ENCODE measurements at regions not wholly inside any gene's neighbourhood (a gene's known extent, or its start where the extent isn't known, plus 50 kb on each side); places are given as distances from the start of the nearest gene placed in this dataset.
"Not testable (repeated sequence)": the region's sequence is repeated elsewhere in the genome, so short reads cannot be mapped to it uniquely, and the experiment has no call there.

DNA sequence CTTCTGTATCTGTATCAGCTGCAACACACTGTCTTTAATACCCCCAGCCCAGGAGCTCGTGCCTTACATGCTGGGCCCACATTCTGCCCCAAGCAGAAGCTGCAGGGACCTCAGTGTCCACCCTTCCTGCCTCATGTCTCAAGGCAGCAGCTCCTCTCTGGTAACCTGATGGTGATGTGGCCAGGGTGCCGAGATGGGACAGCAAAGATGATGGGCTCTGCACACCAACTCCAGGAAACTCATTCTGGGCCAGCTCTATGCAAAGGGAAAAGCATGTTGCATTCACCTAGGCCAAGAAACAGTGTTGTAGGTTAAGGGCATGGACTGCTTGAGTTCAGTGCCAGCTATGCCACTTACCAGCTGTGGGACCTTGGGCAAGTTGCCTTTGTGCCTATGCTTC is 79.5 kb upstream of the PRR23C start:
- Histone ChIP-seq H3K27ac (ENCODE audit: low read depth in 2 of 2, low read length in 2 of 2) (no peak overlapping the region), H3K9me3 (ENCODE audit: control insufficient read depth in 2 of 3, insufficient read depth in 1 of 3, low read length in 3 of 3) (no peaks in the 10 kb centered on the region), H3K4me1 (ENCODE audit: control insufficient read depth in 2 of 3, insufficient read depth in 2 of 3, low read depth in 1 of 3, low read length in 3 of 3) (peaks cover 0 to 3% (median 0%) of the 10 kb centered on the region in 3 donors), H3K4me3 (ENCODE audit: low read length in 3 of 3) (no peak overlapping the region), H3K36me3 (ENCODE audit: control insufficient read depth in 2 of 3, insufficient read depth in 3 of 3, low read length in 3 of 3) (no peaks in the 10 kb centered on the region), H3K27me3 (ENCODE audit: control insufficient read depth, insufficient read depth, low read length) (no peaks in the 10 kb centered on the region), H3K9ac (ENCODE audit: low read length in 3 of 3) (no peak overlapping the region)
- FAIRE-seq (no peak), DNase-seq (peak in 3 of 5 donors; percentile 2 to 14 (median 9))
- intact Hi-C loops (cut with DNase I) = no loop called here
- TF ChIP-seq, protein P1, sequence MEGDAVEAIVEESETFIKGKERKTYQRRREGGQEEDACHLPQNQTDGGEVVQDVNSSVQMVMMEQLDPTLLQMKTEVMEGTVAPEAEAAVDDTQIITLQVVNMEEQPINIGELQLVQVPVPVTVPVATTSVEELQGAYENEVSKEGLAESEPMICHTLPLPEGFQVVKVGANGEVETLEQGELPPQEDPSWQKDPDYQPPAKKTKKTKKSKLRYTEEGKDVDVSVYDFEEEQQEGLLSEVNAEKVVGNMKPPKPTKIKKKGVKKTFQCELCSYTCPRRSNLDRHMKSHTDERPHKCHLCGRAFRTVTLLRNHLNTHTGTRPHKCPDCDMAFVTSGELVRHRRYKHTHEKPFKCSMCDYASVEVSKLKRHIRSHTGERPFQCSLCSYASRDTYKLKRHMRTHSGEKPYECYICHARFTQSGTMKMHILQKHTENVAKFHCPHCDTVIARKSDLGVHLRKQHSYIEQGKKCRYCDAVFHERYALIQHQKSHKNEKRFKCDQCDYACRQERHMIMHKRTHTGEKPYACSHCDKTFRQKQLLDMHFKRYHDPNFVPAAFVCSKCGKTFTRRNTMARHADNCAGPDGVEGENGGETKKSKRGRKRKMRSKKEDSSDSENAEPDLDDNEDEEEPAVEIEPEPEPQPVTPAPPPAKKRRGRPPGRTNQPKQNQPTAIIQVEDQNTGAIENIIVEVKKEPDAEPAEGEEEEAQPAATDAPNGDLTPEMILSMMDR (IDR thresholded peaks at IDR 0.05; ENCODE audit: borderline replicate concordance, extremely low read depth, insufficient read depth) = no peak

DNA sequence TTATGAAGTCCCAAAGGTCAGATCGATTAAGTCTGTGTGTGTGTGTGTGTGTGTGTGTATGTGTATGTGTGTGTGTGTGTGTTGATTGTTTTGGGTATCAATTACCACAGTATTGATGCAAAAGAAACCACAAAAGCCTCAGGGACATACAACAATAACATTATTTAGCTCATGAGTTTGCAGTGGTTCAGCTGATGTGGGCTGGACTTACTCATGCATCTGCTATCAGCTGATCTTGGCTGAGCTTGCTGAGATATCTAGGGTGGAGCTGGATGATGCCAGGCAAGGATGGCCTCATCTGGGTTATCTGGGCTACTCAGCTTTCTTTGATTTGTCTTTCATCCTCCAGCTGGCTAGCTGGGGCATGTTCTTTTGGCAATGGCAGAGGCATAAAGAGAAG is 82.4 kb upstream of the PRR23C start:
- no peak for FAIRE-seq
- intact Hi-C loops (cut with DNase I) = no loop called here

DNA sequence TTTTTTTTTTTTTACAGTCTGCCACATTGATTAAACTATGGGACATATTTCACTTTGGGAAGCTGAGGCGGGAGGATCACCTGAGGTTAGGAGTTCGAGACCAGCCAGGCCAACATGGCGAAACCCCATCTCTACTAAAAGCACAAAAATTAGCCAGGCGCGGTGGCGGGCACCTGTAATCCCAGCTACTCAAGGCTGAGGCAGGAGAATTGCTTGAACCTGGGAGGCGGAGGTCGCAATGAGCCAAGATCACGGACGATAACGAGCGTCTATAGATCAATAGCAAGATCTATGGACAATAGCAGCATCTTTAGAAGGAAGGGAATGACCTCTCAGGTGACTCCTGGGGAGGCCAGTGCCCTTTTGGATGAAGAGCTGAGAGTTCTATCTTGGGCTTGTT is 82.9 kb upstream of the PRR23C start:
- not testable (repeated sequence) for FAIRE-seq

More for the DNA sequence above, 82.4 kb upstream of the PRR23C start:
- Histone ChIP-seq H3K4me3 (ENCODE audit: low read length in 3 of 3) (no peak overlapping the region), H3K4me1 (ENCODE audit: control insufficient read depth in 2 of 3, insufficient read depth in 2 of 3, low read depth in 1 of 3, low read length in 3 of 3) (no peaks in the 10 kb centered on the region), H3K9ac (ENCODE audit: low read length in 3 of 3) (no peak overlapping the region), H3K36me3 (ENCODE audit: control insufficient read depth in 2 of 3, insufficient read depth in 3 of 3, low read length in 3 of 3) (no peaks in the 10 kb centered on the region), H3K27me3 (ENCODE audit: control insufficient read depth, insufficient read depth, low read length) (no peaks in the 10 kb centered on the region), H3K9me3 (ENCODE audit: control insufficient read depth in 2 of 3, insufficient read depth in 1 of 3, low read length in 3 of 3) (no peaks in the 10 kb centered on the region), H3K27ac (ENCODE audit: low read depth in 2 of 2, low read length in 2 of 2) (no peak overlapping the region)
- TF ChIP-seq, protein P1 (IDR thresholded peaks at IDR 0.05; ENCODE audit: borderline replicate concordance, extremely low read depth, insufficient read depth) = no peak
- DNase-seq = peak in 1 of 5 donors; percentile 4

DNA sequence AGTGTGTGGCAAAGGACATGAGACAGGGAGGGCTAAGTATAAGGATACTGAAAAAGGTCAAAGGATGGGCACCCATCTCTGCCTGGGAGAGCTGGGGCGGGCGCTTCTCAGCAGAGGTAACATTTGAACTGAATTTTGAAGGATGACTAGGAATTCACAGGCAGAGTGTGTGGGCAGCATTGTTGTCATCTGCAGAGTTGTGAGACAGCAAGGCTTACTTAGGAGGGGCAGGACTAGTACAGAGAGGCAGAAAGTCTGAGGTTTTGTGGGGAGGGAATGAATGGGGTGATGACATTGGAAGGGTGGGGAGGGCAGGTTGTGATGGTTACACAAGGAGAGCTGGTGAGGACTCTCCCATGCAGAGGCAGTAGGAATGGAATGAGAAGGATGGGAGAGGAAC is 84.1 kb upstream of the PRR23C start:
- H3K4me3 ChIP-seq (ENCODE audit: low read length in 3 of 3) = no peak overlapping the region
- TF ChIP-seq, protein P1 (IDR thresholded peaks at IDR 0.05; ENCODE audit: borderline replicate concordance, extremely low read depth, insufficient read depth) = no peak
- H3K27me3 ChIP-seq (ENCODE audit: control insufficient read depth, insufficient read depth, low read length) = no peaks in the 10 kb centered on the region
- no peak overlapping the region for H3K9ac ChIP-seq (ENCODE audit: low read length in 3 of 3)
- H3K9me3 ChIP-seq (ENCODE audit: control insufficient read depth in 2 of 3, insufficient read depth in 1 of 3, low read length in 3 of 3) = no peaks in the 10 kb centered on the region
- FAIRE-seq = no peak
- intact Hi-C loops (cut with DNase I) = no loop called here
- no peaks in the 10 kb centered on the region for H3K4me1 ChIP-seq (ENCODE audit: control insufficient read depth in 2 of 3, insufficient read depth in 2 of 3, low read depth in 1 of 3, low read length in 3 of 3)
- H3K36me3 ChIP-seq (ENCODE audit: control insufficient read depth in 2 of 3, insufficient read depth in 3 of 3, low read length in 3 of 3) = no peaks in the 10 kb centered on the region
- DNase-seq = peak in 1 of 5 donors; percentile 18
- no peak overlapping the region for H3K27ac ChIP-seq (ENCODE audit: low read depth in 2 of 2, low read length in 2 of 2)

More for the DNA sequence above, 82.9 kb upstream of the PRR23C start:
- H3K27ac ChIP-seq (ENCODE audit: low read depth in 2 of 2, low read length in 2 of 2); H3K9me3 ChIP-seq (ENCODE audit: control insufficient read depth in 2 of 3, insufficient read depth in 1 of 3, low read length in 3 of 3); intact Hi-C loops (cut with DNase I); H3K4me1 ChIP-seq (ENCODE audit: control insufficient read depth in 2 of 3, insufficient read depth in 2 of 3, low read depth in 1 of 3, low read length in 3 of 3); H3K36me3 ChIP-seq (ENCODE audit: control insufficient read depth in 2 of 3, insufficient read depth in 3 of 3, low read length in 3 of 3); H3K4me3 ChIP-seq (ENCODE audit: low read length in 3 of 3); H3K27me3 ChIP-seq (ENCODE audit: control insufficient read depth, insufficient read depth, low read length); H3K9ac ChIP-seq (ENCODE audit: low read length in 3 of 3): not testable (repeated sequence)
- peak in 1 of 5 donors; percentile 10 for DNase-seq

All from kidney (tissue), 13 donors.